Spleen (tissue), 7 donors: ENCODE measurements at regions not wholly inside any gene's neighbourhood (a gene's known extent, or its start where the extent isn't known, plus 50 kb on each side); places are given as distances from the start of the nearest gene placed in this dataset.

ENCODE experiments used
- CTCF ChIP-seq, 11 experiments: fragments of 200-600 bp in 7 of 11; fragments of 450-650 bp in 4 of 11; sonication (generic) in 4 of 11; IDR thresholded peaks in 8 of 11; conservative IDR thresholded peaks in 3 of 11; 1 replicate in 7 of 11; 2 replicates in 4 of 11; pipeline versions ENCODE4 v1.4.0 to v1.8.0; 2016 to 2021; ENCODE audit warnings: antibody characterized with exemption in 11 of 11, inconsistent platforms in 4 of 11, mild to moderate bottlenecking in 1 of 11
- POLR2A ChIP-seq, 3 donors: fragments of 450-650 bp; IDR thresholded peaks; one replicate each; pipeline ENCODE4 v1.5.1; 2017; ENCODE audit warnings: antibody characterized with exemption in 3 of 3, mild to moderate bottlenecking in 1 of 3
- donor health status: DM: no; HTN: no; CAD: no; lungs with moderate emphysema.
- donor health status: DM: no; HTN: no; CAD: no.
- donor health status: DM: no; HTN: no; CAD: no.

- TF ChIP-seq POLR2A (IDR thresholded peaks at IDR 0.05) (no peak), CTCF (IDR thresholded peaks at IDR 0.05 in 8 of 11, conservative IDR thresholded peaks at IDR 0.05 in 3 of 11) (no peak)
Observed at GRCh38 chr4:31307029-31307428, 586.9 kb downstream of the PCDH7 start.
